IPS-18a (cell line): ENCODE measurements at regions not wholly inside any gene's neighbourhood (a gene's known extent, or its start where the extent isn't known, plus 50 kb on each side); places are given as distances from the start of the nearest gene placed in this dataset.

Experiments used
- H3K27ac ChIP-seq: one replicate; pipeline ENCODE4 v1.5.1; 2013; ENCODE audit warnings: low read length
- H3K27me3 ChIP-seq: one replicate; pipeline ENCODE4 v1.6.1; 2013; ENCODE audit warnings: mild to moderate bottlenecking, low read length; ENCODE audit not compliant: control insufficient read depth, insufficient read depth
- H3K36me3 ChIP-seq: one replicate; pipeline ENCODE4 v1.6.1; 2013; ENCODE audit warnings: low read depth, low read length; ENCODE audit not compliant: control insufficient read depth
- H3K4me1 ChIP-seq: one replicate; pipeline ENCODE4 v1.6.1; 2013; ENCODE audit warnings: low read depth, low read length; ENCODE audit not compliant: control insufficient read depth
- H3K4me3 ChIP-seq: one replicate; pipeline ENCODE4 v1.5.1; 2013; ENCODE audit warnings: low read length
- H3K9ac ChIP-seq: one replicate; pipeline ENCODE4 v1.6.1; 2013; ENCODE audit warnings: mild to moderate bottlenecking, low read length, moderate library complexity
- H3K9me3 ChIP-seq: one replicate; pipeline ENCODE4 v1.6.1; 2013; ENCODE audit warnings: low read depth, low read length; ENCODE audit not compliant: control insufficient read depth

GRCh38 chr10:8128511-8128910, 74.0 kb downstream of the GATA3 start:
- Histone ChIP-seq H3K4me1 (no peaks in the 10 kb centered on the region), H3K27ac (no peak overlapping the region), H3K27me3 (no peaks in the 10 kb centered on the region), H3K9me3 (no peaks in the 10 kb centered on the region), H3K9ac (no peak overlapping the region), H3K4me3 (no peak overlapping the region), H3K36me3 (no peaks in the 10 kb centered on the region)

DNA sequence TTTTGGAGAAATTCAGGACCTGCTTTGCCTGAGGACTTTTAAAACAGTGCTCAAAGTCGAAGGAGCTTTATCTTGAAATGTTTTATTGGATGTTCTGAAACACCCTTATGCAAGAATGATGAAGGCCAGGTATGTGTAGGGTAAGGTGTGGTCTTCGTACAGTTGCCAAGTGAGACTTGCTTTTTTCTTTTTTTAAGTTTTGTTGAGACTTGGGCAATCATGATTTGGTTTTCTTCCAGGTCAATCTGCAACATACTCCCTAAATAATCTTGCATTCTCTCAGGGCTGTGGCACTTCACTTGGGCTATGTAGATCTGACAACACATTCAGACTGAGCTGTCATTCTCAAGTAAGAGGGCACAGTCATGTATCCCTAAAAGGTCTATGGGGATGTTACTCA, 75.0 kb downstream of the GATA3 start:
- Histone ChIP-seq H3K9ac (no peak overlapping the region), H3K27me3 (no peaks in the 10 kb centered on the region), H3K27ac (no peak overlapping the region), H3K9me3 (no peaks in the 10 kb centered on the region), H3K4me1 (no peaks in the 10 kb centered on the region), H3K4me3 (no peak overlapping the region), H3K36me3 (no peaks in the 10 kb centered on the region)

- H3K27ac ChIP-seq, result no peak overlapping the region
- no peak overlapping the region for H3K9ac ChIP-seq
- no peak overlapping the region for H3K4me3 ChIP-seq
- H3K4me1 ChIP-seq, result no peaks in the 10 kb centered on the region
- no peaks in the 10 kb centered on the region for H3K36me3 ChIP-seq
- H3K9me3 ChIP-seq, result no peaks in the 10 kb centered on the region
- no peaks in the 10 kb centered on the region for H3K27me3 ChIP-seq
Observed at GRCh38 chr10:8130973-8131911, 76.8 kb downstream of the GATA3 start.

DNA sequence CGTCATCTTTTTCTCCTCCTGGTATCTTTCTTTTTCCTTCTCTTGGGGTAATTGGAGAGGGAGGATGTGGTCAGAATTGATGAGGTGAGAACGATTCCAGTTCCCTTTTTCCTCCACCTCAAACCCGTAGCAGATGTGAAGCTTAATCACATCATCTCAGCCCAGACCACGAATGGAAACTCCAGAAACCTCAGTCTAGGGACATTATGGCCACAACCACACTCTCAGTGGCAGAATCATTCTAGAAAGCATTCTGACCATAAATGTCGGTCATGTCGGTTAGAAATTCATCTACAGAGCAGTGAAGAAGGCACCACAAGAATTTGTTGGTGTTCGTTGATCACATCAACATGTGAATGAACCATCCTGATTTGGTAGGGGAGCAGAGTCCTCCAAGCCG, 78.7 kb downstream of the GATA3 start:
- H3K9ac ChIP-seq, result no peak overlapping the region
- H3K27ac ChIP-seq, result no peak overlapping the region
- H3K4me1 ChIP-seq, result no peaks in the 10 kb centered on the region
- H3K4me3 ChIP-seq, result no peak overlapping the region
- H3K9me3 ChIP-seq, result no peaks in the 10 kb centered on the region
- no peaks in the 10 kb centered on the region for H3K27me3 ChIP-seq
- no peaks in the 10 kb centered on the region for H3K36me3 ChIP-seq

DNA sequence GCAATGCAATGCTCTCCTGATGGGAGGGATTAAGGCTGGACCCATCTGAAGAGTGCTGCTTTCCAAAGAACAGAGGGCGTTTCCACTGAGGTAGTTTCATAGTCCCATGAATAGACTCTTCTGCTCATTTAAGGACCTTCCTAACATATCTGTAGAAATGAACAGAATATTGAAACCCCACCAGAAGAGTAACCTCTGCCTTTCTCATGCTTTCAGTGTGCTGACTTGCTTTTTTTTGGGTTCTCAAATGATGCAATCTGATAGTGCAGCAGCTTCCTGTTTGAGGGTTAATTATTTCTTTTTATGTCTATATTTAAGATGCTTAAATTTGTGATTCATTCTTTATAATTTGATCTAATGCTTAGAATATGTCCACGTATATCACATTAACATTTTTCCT, 82.2 kb downstream of the GATA3 start:
- Histone ChIP-seq H3K27ac (no peak overlapping the region), H3K27me3 (no peaks in the 10 kb centered on the region), H3K9ac (no peak overlapping the region), H3K4me1 (no peaks in the 10 kb centered on the region), H3K4me3 (no peak overlapping the region), H3K9me3 (no peaks in the 10 kb centered on the region), H3K36me3 (no peaks in the 10 kb centered on the region)

DNA sequence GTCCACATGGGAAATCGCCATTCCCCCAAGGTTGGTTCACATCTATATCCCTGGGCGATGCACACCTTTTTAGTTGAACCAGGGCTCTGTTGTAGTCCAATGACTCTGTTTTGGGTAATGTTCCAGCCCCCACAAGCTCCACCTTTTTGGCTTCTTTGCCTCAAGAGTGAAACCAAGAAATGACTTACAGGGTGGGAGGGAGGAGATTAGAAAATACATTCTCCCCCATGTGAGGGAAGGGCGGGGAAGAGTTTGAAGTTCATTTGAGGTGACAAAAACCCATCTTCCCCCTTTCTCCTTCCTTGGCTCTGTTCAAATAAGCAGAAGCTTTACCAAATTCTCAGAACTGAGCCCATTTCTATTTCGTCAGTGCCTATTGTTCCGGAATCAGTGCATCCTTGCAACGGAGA, 82.8 kb downstream of the GATA3 start:
- Histone ChIP-seq H3K4me3 (no peak overlapping the region), H3K9me3 (no peaks in the 10 kb centered on the region), H3K27me3 (no peaks in the 10 kb centered on the region), H3K27ac (no peak overlapping the region), H3K4me1 (no peaks in the 10 kb centered on the region), H3K9ac (no peak overlapping the region), H3K36me3 (no peaks in the 10 kb centered on the region)

DNA sequence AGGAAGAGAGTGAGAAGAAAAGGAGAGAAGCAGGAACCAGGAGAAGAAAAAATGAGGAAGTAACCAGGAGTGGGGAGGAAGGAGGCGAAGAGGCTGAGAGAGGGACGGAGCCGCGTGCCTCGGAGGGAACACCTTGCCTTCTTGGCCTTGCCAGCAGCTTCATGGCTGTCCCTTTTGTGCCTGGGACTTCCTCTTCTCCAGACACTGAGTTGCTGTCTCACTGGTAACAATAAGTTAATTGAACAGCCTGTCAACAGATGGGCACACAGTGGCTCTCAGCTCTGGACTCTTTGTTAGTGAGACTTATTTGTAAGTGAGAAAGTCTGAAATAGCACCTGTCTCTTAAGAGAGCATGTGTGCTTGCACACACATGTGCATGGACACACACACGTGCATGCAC, 83.2 kb downstream of the GATA3 start:
- Histone ChIP-seq H3K9me3 (no peaks in the 10 kb centered on the region), H3K27ac (no peak overlapping the region), H3K4me1 (no peaks in the 10 kb centered on the region), H3K9ac (no peak overlapping the region), H3K36me3 (no peaks in the 10 kb centered on the region), H3K4me3 (no peak overlapping the region), H3K27me3 (no peaks in the 10 kb centered on the region)

- H3K27ac ChIP-seq, result no peak overlapping the region
Observed at GRCh38 chr10:8138471-8138870, 84.0 kb downstream of the GATA3 start.

DNA sequence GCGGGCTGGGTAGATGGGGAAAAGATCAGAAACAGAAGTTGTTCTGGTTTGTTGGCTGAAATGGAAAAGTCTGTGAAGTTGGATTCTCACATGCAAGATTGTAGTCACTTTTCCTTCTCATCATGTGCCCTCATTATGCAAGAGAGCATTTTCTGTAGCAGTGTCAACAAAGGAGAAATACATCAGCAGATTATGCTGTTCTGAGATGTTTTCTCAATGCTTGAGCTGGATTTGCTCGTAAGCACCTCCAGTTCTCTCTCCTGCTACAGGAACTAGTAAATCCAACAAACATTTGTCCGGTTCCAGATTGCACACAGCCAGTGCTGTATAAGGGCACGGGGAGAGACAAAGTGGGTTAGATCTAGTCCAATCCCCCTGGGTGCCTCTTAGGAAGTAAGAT, 90.0 kb downstream of the GATA3 start:
- H3K27me3 ChIP-seq, result no peaks in the 10 kb centered on the region
- H3K27ac ChIP-seq, result no peak overlapping the region
- no peaks in the 10 kb centered on the region for H3K36me3 ChIP-seq

More at GRCh38 chr10:8138471-8138870, 84.0 kb downstream of the GATA3 start:
- H3K4me1 ChIP-seq, result no peaks in the 10 kb centered on the region
- H3K9ac ChIP-seq, result no peak overlapping the region
- no peaks in the 10 kb centered on the region for H3K36me3 ChIP-seq
- no peak overlapping the region for H3K4me3 ChIP-seq
- no peaks in the 10 kb centered on the region for H3K9me3 ChIP-seq
- no peaks in the 10 kb centered on the region for H3K27me3 ChIP-seq

GRCh38 chr10:8146650-8147049, 92.2 kb downstream of the GATA3 start:
- Histone ChIP-seq H3K36me3 (no peaks in the 10 kb centered on the region), H3K9ac (no peak overlapping the region), H3K27ac (no peak overlapping the region), H3K9me3 (no peaks in the 10 kb centered on the region), H3K27me3 (no peaks in the 10 kb centered on the region), H3K4me1 (no peaks in the 10 kb centered on the region), H3K4me3 (no peak overlapping the region)

More for the DNA sequence above, 90.0 kb downstream of the GATA3 start:
- Histone ChIP-seq H3K4me1 (no peaks in the 10 kb centered on the region), H3K9ac (no peak overlapping the region), H3K9me3 (no peaks in the 10 kb centered on the region), H3K4me3 (no peak overlapping the region)

GRCh38 chr10:8149991-8150390, 95.5 kb downstream of the GATA3 start:
- no peaks in the 10 kb centered on the region for H3K27me3 ChIP-seq
- no peak overlapping the region for H3K27ac ChIP-seq
- H3K36me3 ChIP-seq, result no peaks in the 10 kb centered on the region
- H3K9me3 ChIP-seq, result no peaks in the 10 kb centered on the region
- H3K4me1 ChIP-seq, result no peaks in the 10 kb centered on the region
- H3K4me3 ChIP-seq, result no peak overlapping the region
- no peak overlapping the region for H3K9ac ChIP-seq

- no peaks in the 10 kb centered on the region for H3K4me1 ChIP-seq
- no peak overlapping the region for H3K4me3 ChIP-seq
- no peaks in the 10 kb centered on the region for H3K36me3 ChIP-seq
- H3K27ac ChIP-seq, result no peak overlapping the region
- H3K27me3 ChIP-seq, result no peaks in the 10 kb centered on the region
- no peaks in the 10 kb centered on the region for H3K9me3 ChIP-seq
- no peak overlapping the region for H3K9ac ChIP-seq
Observed at GRCh38 chr10:8150401-8150905, 96.0 kb downstream of the GATA3 start.
